Dermis microvascular lymphatic vessel endothelial cell (primary cell): ENCODE measurements at regions not wholly inside any gene's neighbourhood (a gene's known extent, or its start where the extent isn't known, plus 50 kb on each side); places are given as distances from the start of the nearest gene placed in this dataset.
A peak's percentile ranks its signal among the peaks of the same experiment; 100 is the strongest.

Experiments
- DNase-seq, 2 donors: peaks; one replicate each; pipeline versions ENCODE4 v3.0.0 to v3.0.0-alpha.2; 2010; ENCODE audit warnings: low read depth in 2 of 2

- no peak for DNase-seq
Measured at GRCh38 chr2:122388208-122388607, 632.8 kb downstream of the TSN start.

- DNase-seq = no peak
Measured at GRCh38 chr2:122389694-122390093, 634.2 kb downstream of the TSN start.

- peak; percentile 11 to 31 for DNase-seq
Measured at GRCh38 chr2:122390406-122390805, 635.0 kb downstream of the TSN start.

- no peak for DNase-seq
Measured at GRCh38 chr2:122391726-122392125, 636.3 kb downstream of the TSN start.

GRCh38 chr2:122395687-122396086, 640.2 kb downstream of the TSN start:
- no peak for DNase-seq

GRCh38 chr2:122411231-122411630, 655.8 kb downstream of the TSN start:
- DNase-seq = no peak

GRCh38 chr2:122412360-122412759, 656.9 kb downstream of the TSN start:
- DNase-seq = no peak

GRCh38 chr2:122414902-122415301, 659.5 kb downstream of the TSN start:
- DNase-seq = peak in 1 of 2 donors; percentile 16

GRCh38 chr2:122417114-122417513, 661.7 kb downstream of the TSN start:
- no peak for DNase-seq

- no peak for DNase-seq
Measured at GRCh38 chr2:122421775-122422174, 666.3 kb downstream of the TSN start.

- DNase-seq = no peak
Measured at GRCh38 chr2:122422384-122422991, 667.0 kb downstream of the TSN start.

- DNase-seq = no peak
Measured at GRCh38 chr2:122423934-122424333, 668.5 kb downstream of the TSN start.

- DNase-seq = no peak
Measured at GRCh38 chr2:122433123-122433754, 677.8 kb downstream of the TSN start.

GRCh38 chr2:122445003-122445402, 689.6 kb downstream of the TSN start:
- no peak for DNase-seq

GRCh38 chr2:122446761-122447160, 691.3 kb downstream of the TSN start:
- DNase-seq = no peak

- DNase-seq = no peak
Measured at GRCh38 chr2:122447237-122447636, 691.8 kb downstream of the TSN start.

GRCh38 chr2:122451040-122451439, 695.6 kb downstream of the TSN start:
- DNase-seq = peak; percentile 23 to 40

- DNase-seq = no peak
Measured at GRCh38 chr2:122451697-122452096, 696.2 kb downstream of the TSN start.

- no peak for DNase-seq
Measured at GRCh38 chr2:122469147-122469546, 713.7 kb downstream of the TSN start.

GRCh38 chr2:122471753-122472152, 716.3 kb downstream of the TSN start:
- no peak for DNase-seq

GRCh38 chr2:122478117-122478516, 722.7 kb downstream of the TSN start:
- no peak for DNase-seq

- DNase-seq = no peak
Measured at GRCh38 chr2:122478771-122479170, 723.3 kb downstream of the TSN start.

GRCh38 chr2:122480501-122481243, 725.2 kb downstream of the TSN start:
- no peak for DNase-seq
